Natural killer cell (primary cell): ENCODE measurements at regions not wholly inside any gene's neighbourhood (a gene's known extent, or its start where the extent isn't known, plus 50 kb on each side); places are given as distances from the start of the nearest gene placed in this dataset.

Experiments
- ATAC-seq, 3 donors: fragments of 150-1000 bp in 2 of 3; fragments of 200-7000 bp in 1 of 3; cut with Tn5 transposase; 1 replicate in 1 of 3; 2 replicates in 2 of 3; pipeline ENCODE4 v1.10.0; 2021; ENCODE audit warnings: mild to moderate bottlenecking in 2 of 3, moderate library complexity in 2 of 3
- DNase-seq, 2 donors: peaks; one replicate each; pipeline versions ENCODE4 v3.0.0 to v3.0.0-alpha.2; 2013 to 2021; ENCODE audit warnings: mixed read lengths in 1 of 2
- H3K27ac ChIP-seq: one replicate; pipeline ENCODE4 v1.5.1; 2013; ENCODE audit warnings: mild to moderate bottlenecking, low read length
- H3K27me3 ChIP-seq: one replicate; pipeline ENCODE4 v1.6.1; 2013; ENCODE audit warnings: low read length; ENCODE audit not compliant: control insufficient read depth, insufficient read depth
- H3K36me3 ChIP-seq: one replicate; pipeline ENCODE4 v1.6.1; 2013; ENCODE audit warnings: low read length; ENCODE audit not compliant: control insufficient read depth, insufficient read depth
- H3K4me1 ChIP-seq: one replicate; pipeline ENCODE4 v1.6.1; 2013; ENCODE audit warnings: low read length; ENCODE audit not compliant: control insufficient read depth, insufficient read depth
- H3K4me3 ChIP-seq: one replicate; pipeline ENCODE4 v1.5.1; 2013; ENCODE audit warnings: low read length
- H3K9me3 ChIP-seq: one replicate; pipeline ENCODE4 v1.6.1; 2013; ENCODE audit warnings: low read length; ENCODE audit not compliant: control insufficient read depth, insufficient read depth
- H3K27ac Mint-ChIP-seq, 2 donors: one replicate each; pipeline ENCODE4 v1.8.0; 2022; ENCODE audit warnings: mild to moderate bottlenecking in 2 of 2, mixed read lengths in 2 of 2, moderate library complexity in 1 of 2
- H3K27me3 Mint-ChIP-seq, 2 donors: one replicate each; pipeline ENCODE4 v1.8.0; 2022; ENCODE audit warnings: low read depth in 2 of 2, mixed read lengths in 2 of 2
- H3K36me3 Mint-ChIP-seq: one replicate; pipeline ENCODE4 v1.8.0; 2022; ENCODE audit warnings: mixed read lengths
- H3K4me1 Mint-ChIP-seq, 2 donors: one replicate each; pipeline ENCODE4 v1.8.0; 2022; ENCODE audit warnings: mixed read lengths in 2 of 2
- H3K4me3 Mint-ChIP-seq: one replicate; pipeline ENCODE4 v1.8.0; 2022; ENCODE audit warnings: mild to moderate bottlenecking, moderate library complexity, mixed read lengths
- H3K9me3 Mint-ChIP-seq, 2 donors: one replicate each; pipeline ENCODE4 v1.8.0; 2022; ENCODE audit warnings: mixed read lengths in 2 of 2
- CTCF ChIP-seq: fragments of 200-600 bp; IDR thresholded peaks from one replicate; pipeline ENCODE4 v1.8.0; 2022; ENCODE audit warnings: antibody characterized with exemption
- WGBS: methylation state at CpG from one replicate; pipeline ENCODE4 v1.1.7; 2013; ENCODE audit warnings: missing lambda C conversion rate; ENCODE audit not compliant: insufficient coverage; 5-methylcytosine and 5-hydroxymethylcytosine counted together
- intact Hi-C: fragments of 100-400 bp; cut with micrococcal nuclease; formaldehyde crosslinking; loops from one replicate; pipeline ENCODE4 v1.14.2; 2022

- H3K4me3 ChIP-seq = no peak overlapping the region
- intact Hi-C loops = no loop called here
- DNase-seq (no peak), ATAC-seq (no peak)
- no peaks in the 10 kb centered on the region for H3K27me3 ChIP-seq
- Mint-ChIP-seq H3K27me3 (no peaks in the 10 kb centered on the region), H3K36me3 (no peaks in the 10 kb centered on the region), H3K4me1 (no peaks in the 10 kb centered on the region), H3K9me3 (peaks cover 2 to 3% of the 10 kb centered on the region in 2 donors), H3K27ac (no peak overlapping the region), H3K4me3 (no peak overlapping the region)
- peaks cover 8% of the 10 kb centered on the region for H3K9me3 ChIP-seq
- H3K4me1 ChIP-seq = no peaks in the 10 kb centered on the region
- no peaks in the 10 kb centered on the region for H3K36me3 ChIP-seq
- no peak overlapping the region for H3K27ac ChIP-seq
- no peak for TF ChIP-seq CTCF
- WGBS = 81% methylated on average over 2 of the region's 3 CpGs
These were observed 402.4 kb downstream of the SEMA3D start for GRCh38 chr7:84784450-84784849.

- Histone ChIP-seq H3K27ac (no peak overlapping the region), H3K36me3 (no peaks in the 10 kb centered on the region), H3K4me1 (no peaks in the 10 kb centered on the region), H3K27me3 (no peaks in the 10 kb centered on the region), H3K9me3 (peaks cover 8% of the 10 kb centered on the region), H3K4me3 (no peak overlapping the region)
- ATAC-seq = no peak
- H3K36me3 Mint-ChIP-seq = no peaks in the 10 kb centered on the region
- H3K27me3 Mint-ChIP-seq = no peaks in the 10 kb centered on the region
- H3K4me1 Mint-ChIP-seq = no peaks in the 10 kb centered on the region
- intact Hi-C loops = no loop called here
- 60% methylated on average over 2 of the region's 2 CpGs for WGBS
- DNase-seq = no peak
- H3K4me3 Mint-ChIP-seq = no peak overlapping the region
- no peak overlapping the region for H3K27ac Mint-ChIP-seq
- H3K9me3 Mint-ChIP-seq = peaks cover 2 to 3% of the 10 kb centered on the region in 2 donors
- no peak for TF ChIP-seq CTCF
These were observed 403.6 kb downstream of the SEMA3D start for GRCh38 chr7:84783141-84783778.

- no peaks in the 10 kb centered on the region for H3K27me3 Mint-ChIP-seq
- Histone ChIP-seq H3K9me3 (peaks cover 8% of the 10 kb centered on the region), H3K36me3 (no peaks in the 10 kb centered on the region), H3K4me3 (no peak overlapping the region), H3K27ac (no peak overlapping the region), H3K4me1 (no peaks in the 10 kb centered on the region), H3K27me3 (no peaks in the 10 kb centered on the region)
- no peaks in the 10 kb centered on the region for H3K36me3 Mint-ChIP-seq
- intact Hi-C loops = no loop called here
- WGBS = no CpG with 5 or more reads among the region's 2 CpGs
- H3K4me3 Mint-ChIP-seq = no peak overlapping the region
- peaks cover 4 to 7% of the 10 kb centered on the region in 2 donors for H3K9me3 Mint-ChIP-seq
- no peak for ATAC-seq
- no peak overlapping the region for H3K27ac Mint-ChIP-seq
- no peaks in the 10 kb centered on the region for H3K4me1 Mint-ChIP-seq
- TF ChIP-seq CTCF = no peak
- no peak for DNase-seq
These were observed 405.0 kb downstream of the SEMA3D start for GRCh38 chr7:84781838-84782237.
